Hematopoietic multipotent progenitor cell treated with erythropoietin and hydrocortisone succinate and interleukin-3 and kit ligand, for 6 days (in vitro differentiated cells): ENCODE measurements at regions not wholly inside any gene's neighbourhood (a gene's known extent, or its start where the extent isn't known, plus 50 kb on each side); places are given as distances from the start of the nearest gene placed in this dataset.
A peak's percentile ranks its signal among the peaks of the same experiment; 100 is the strongest.

Experiments used
- DNase-seq: peaks from one replicate; pipeline ENCODE4 v3.0.0-alpha.2; 2015

- DNase-seq: no peak
Observed at GRCh38 chrX:45347877-45348276, 147.2 kb upstream of the DIPK2B start.

- DNase-seq: no peak
Observed at GRCh38 chrX:45344594-45344993, 143.9 kb upstream of the DIPK2B start.

- DNase-seq: no peak
Observed at GRCh38 chrX:45329217-45329616, 128.5 kb upstream of the DIPK2B start.

GRCh38 chrX:45324941-45325340 is 124.3 kb upstream of the DIPK2B start:
- DNase-seq: no peak

DNA sequence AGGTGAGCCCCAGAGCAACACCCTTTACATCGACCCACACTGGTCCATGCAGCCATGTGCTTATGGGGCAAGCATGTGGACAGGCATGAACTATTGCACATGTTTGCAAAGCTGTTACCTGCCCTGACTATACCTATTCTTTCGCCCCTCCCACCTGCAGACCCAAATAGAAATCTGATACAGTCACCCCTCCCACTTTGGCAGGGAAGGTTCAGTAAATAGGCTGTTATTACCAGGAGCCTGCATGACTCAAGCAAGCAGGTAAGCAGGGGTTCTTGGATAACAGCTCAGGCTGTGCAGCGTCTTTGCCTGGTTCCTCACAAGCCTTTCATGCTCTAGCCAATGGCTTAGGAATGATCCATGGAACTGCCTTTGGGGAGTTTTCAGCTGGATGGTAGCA is 122.7 kb upstream of the DIPK2B start:
- DNase-seq: no peak

GRCh38 chrX:45322820-45323219 is 122.1 kb upstream of the DIPK2B start:
- DNase-seq: no peak

DNA sequence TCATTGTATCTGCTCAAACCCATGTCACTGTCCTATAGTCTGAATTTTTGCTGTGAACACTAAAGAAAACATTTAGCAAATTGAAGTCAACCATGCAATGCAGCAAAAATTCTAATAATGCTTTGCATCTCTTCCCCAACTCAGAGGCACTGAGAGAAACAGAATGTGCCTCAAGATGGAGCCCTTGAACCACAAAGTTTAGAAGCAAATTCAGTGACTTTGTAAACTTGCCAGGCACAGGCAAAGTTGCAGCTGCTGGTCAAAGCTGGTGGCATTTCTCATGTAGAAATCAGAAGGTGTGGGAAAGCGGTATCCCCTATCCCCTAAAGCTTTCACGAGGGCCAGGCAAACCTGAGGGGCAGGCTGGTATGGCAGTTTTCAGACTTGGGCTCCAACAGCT is 121.7 kb upstream of the DIPK2B start:
- peak; percentile 22 for DNase-seq

GRCh38 chrX:45320191-45320590 is 119.5 kb upstream of the DIPK2B start:
- DNase-seq: no peak

- no peak for DNase-seq
Observed at GRCh38 chrX:45309801-45310200, 109.1 kb upstream of the DIPK2B start.

- DNase-seq: no peak
Observed at GRCh38 chrX:45309096-45309495, 108.4 kb upstream of the DIPK2B start.

GRCh38 chrX:45306794-45307193 is 106.1 kb upstream of the DIPK2B start:
- DNase-seq: no peak

GRCh38 chrX:45300638-45301037 is 100.0 kb upstream of the DIPK2B start:
- no peak for DNase-seq

DNA sequence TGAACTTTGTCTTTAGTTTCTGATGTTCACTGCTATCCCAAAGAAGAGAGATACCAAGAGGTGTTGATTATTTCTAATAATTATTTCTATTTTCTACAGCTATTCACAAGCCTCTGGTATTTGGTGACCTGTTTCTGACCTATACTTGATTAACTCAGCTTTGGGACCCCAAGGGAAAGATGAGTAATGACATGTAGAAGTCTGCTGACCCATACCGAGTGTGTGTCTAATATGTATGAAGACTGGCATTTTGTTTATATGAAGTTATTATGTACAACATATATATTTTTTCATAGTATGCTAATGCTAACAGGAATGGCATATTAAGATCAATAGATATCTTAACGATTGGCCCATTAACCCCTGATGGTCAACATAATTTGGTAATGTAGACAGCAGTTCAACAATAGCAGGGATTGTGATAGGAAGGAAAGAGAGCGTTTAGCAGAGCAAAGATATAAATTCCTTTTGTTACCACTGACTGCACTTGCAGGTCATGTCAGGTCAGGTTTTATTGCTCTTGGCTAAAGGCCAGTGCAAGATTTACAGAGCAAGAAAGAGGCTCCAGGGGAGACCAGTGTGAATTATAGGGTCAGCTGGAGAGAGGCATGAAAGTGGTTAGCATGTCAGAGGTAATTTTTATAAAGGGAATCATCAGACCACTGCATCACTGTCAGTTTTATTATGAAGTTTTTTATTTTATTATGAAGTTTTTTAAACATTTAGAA is 94.7 kb upstream of the DIPK2B start:
- DNase-seq: no peak

DNA sequence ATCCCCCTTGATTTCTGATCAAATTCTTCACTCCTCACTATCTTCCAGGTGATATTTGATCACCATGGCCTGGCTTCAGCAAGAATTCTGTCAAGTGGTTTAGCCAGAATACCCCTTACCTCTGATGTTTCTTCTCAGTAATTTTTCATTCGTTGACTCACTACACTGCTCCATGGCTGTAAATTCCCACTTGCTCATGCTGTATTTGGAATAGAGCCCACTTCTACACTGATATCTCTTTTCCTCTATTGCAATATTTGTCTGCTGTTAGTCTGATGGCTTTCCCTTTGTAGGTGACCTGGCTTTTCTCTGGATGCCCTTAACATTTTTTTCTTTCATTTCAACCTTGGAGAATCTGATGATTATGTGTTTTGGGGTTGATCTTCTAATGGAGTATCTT is 73.9 kb upstream of the DIPK2B start:
- no peak for DNase-seq

GRCh38 chrX:45267007-45267406 is 66.3 kb upstream of the DIPK2B start:
- no peak for DNase-seq

DNA sequence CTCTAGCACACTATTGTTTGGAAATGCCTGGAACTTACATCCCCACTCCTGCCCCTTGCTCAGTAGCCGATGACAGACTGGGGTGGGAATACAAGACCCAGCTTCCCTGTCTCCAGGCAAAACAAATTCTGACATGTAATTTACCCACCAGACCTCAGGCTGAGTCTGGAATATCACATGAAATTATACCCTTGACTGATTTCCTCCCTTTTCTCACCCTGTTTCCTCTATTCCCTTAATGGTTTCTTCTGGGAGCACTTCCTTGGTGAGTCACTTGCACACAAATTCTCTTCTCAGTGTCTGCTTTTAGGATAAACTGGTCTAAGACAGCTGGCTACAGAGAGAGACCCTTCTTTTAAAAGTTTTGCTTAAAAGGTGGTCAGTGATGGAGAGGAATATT is 65.8 kb upstream of the DIPK2B start:
- DNase-seq: no peak

GRCh38 chrX:45264865-45265264 is 64.2 kb upstream of the DIPK2B start:
- no peak for DNase-seq

DNA sequence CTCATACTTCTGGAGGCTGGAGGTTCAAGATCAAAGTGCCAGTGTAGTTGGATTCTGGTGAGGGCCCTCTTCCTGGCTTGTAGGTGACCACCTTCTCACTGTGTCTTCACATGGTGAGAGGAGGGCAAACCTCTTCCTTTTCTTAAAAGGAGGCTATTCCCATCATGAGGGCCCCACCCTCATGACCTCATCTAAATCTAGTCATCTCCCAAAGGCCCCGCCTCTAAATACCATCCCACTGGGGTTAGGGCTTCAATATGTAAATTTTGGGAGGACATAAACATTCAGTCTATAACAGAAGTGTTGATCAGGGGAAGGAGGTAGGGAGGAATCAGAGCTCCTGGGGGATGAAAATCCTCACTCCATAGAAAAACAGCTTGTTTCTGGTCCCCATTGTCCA is 60.8 kb upstream of the DIPK2B start:
- no peak for DNase-seq

- no peak for DNase-seq
Observed at GRCh38 chrX:45261005-45261404, 60.3 kb upstream of the DIPK2B start.

GRCh38 chrX:45258731-45259402 is 58.2 kb upstream of the DIPK2B start:
- no peak for DNase-seq
